ENCODE measurements at regions not wholly inside any gene's neighbourhood (a gene's known extent, or its start where the extent isn't known, plus 50 kb on each side); places are given as distances from the start of the nearest gene placed in this dataset.

DNA sequence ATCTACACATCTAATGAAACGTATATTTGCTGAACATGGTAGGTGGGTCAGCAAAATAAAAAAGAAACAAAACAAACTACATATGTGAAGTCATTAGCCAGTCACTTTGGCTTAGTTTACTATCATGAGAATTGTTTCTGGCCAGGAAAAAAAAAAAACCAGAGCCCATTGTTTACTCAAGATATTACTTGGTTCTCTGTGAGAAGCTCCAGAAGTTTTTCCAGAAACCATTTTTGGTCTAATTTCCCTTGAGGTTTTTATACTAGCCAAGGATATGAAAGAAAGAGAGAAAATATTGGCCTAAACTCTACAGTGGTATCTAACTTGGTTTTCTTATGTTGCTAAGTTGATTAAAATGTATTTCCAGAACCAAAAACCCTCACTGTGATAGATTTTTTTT is 259.1 kb downstream of the PDHA2 start:
- FAIRE-seq (no peak), DNase-seq (ENCODE audit: low read depth, low spot score) (no peak)
- Histone ChIP-seq H3K27ac (ENCODE audit: insufficient read depth, low read depth, low read length) (no peak overlapping the region), H3K4me2 (ENCODE audit: insufficient read depth, low read length) (no peak overlapping the region), H3K4me1 (ENCODE audit: control insufficient read depth, extremely low read depth, insufficient read depth, low read length) (peaks cover 5% of the 10 kb centered on the region), H3K9ac (replicated peaks; ENCODE audit: extremely low read depth, insufficient read depth, low read length) (no peak overlapping the region), H3K27me3 (ENCODE audit: control insufficient read depth in 2 of 2, insufficient read depth in 2 of 2, low read length in 2 of 2) (no peaks in the 10 kb centered on the region), H3K9me3 (replicated peaks; ENCODE audit: control insufficient read depth, insufficient read depth, low read length) (no peaks in the 10 kb centered on the region), H2AFZ (ENCODE audit: low read depth, low read length) (no peak overlapping the region), H4K20me1 (replicated peaks; ENCODE audit: control insufficient read depth, extremely low read depth, insufficient read depth, low read length) (no peaks in the 10 kb centered on the region), H3K4me3 (replicated peaks in 1 of 3; ENCODE audit: insufficient read depth in 1 of 3, low read depth in 1 of 3, low read length in 3 of 3) (no peak overlapping the region), H3K79me2 (ENCODE audit: control insufficient read depth, insufficient read depth, low read length) (no peaks in the 10 kb centered on the region), H3K9me1 (replicated peaks; ENCODE audit: control insufficient read depth, extremely low read depth, insufficient read depth, low read length) (no peaks in the 10 kb centered on the region), H3K36me3 (ENCODE audit: control insufficient read depth in 2 of 2, extremely low read depth in 1 of 2, insufficient read depth in 2 of 2, low read length in 2 of 2) (no peaks in the 10 kb centered on the region)
- dilution Hi-C loops (cut with MboI; ENCODE audit: extremely low pct_ligation_motif_present, low sequenced_read_pairs) (no loop called here), intact Hi-C loops (cut with micrococcal nuclease) (no loop called here)
- ChIA-PET CTCF (no interaction called here), POLR2A (no interaction called here)
- no TSS peak for BruUV-seq (replicated peaks)
- TF ChIP-seq GATA2 (IDR thresholded peaks at IDR 0.05; ENCODE audit: insufficient read depth, insufficient read length, low read depth, low read length) (no peak), POLR2A (IDR thresholded peaks at IDR 0.05; ENCODE audit: low read depth, low read length) (no peak), POLR2AphosphoS5 (IDR thresholded peaks at IDR 0.05; ENCODE audit: insufficient read depth, low read depth, low read length) (no peak), EZH2 (IDR thresholded peaks at IDR 0.05; ENCODE audit: borderline replicate concordance, low read depth, low read length, severe bottlenecking) (no peak), MYC (IDR thresholded peaks at IDR 0.05; ENCODE audit: low read depth, low read length) (no peak), FOS (IDR thresholded peaks at IDR 0.05; ENCODE audit: borderline replicate concordance, insufficient read depth, low read length) (no peak), JUN (IDR thresholded peaks at IDR 0.05; ENCODE audit: borderline replicate concordance, insufficient read depth, insufficient read length, low read depth) (no peak)
- TF ChIP-seq, protein P1, sequence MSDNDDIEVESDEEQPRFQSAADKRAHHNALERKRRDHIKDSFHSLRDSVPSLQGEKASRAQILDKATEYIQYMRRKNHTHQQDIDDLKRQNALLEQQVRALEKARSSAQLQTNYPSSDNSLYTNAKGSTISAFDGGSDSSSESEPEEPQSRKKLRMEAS (IDR thresholded peaks at IDR 0.05; ENCODE audit: insufficient read depth, insufficient read length), result no peak
- TF ChIP-seq, protein P2, sequence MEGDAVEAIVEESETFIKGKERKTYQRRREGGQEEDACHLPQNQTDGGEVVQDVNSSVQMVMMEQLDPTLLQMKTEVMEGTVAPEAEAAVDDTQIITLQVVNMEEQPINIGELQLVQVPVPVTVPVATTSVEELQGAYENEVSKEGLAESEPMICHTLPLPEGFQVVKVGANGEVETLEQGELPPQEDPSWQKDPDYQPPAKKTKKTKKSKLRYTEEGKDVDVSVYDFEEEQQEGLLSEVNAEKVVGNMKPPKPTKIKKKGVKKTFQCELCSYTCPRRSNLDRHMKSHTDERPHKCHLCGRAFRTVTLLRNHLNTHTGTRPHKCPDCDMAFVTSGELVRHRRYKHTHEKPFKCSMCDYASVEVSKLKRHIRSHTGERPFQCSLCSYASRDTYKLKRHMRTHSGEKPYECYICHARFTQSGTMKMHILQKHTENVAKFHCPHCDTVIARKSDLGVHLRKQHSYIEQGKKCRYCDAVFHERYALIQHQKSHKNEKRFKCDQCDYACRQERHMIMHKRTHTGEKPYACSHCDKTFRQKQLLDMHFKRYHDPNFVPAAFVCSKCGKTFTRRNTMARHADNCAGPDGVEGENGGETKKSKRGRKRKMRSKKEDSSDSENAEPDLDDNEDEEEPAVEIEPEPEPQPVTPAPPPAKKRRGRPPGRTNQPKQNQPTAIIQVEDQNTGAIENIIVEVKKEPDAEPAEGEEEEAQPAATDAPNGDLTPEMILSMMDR (IDR thresholded peaks at IDR 0.05; ENCODE audit: extremely low read depth in 1 of 2, insufficient read depth in 1 of 2, low read depth in 1 of 2, low read length in 2 of 2), result no peak
